BE2C (cell line): ENCODE measurements at regions not wholly inside any gene's neighbourhood (a gene's known extent, or its start where the extent isn't known, plus 50 kb on each side); places are given as distances from the start of the nearest gene placed in this dataset.

ENCODE experiments used
- DNase-seq: peaks from one replicate; pipeline ENCODE4 v3.0.0-alpha.2; 2020
- H3K27me3 ChIP-seq: fragments of 250-450 bp; sonication (Bioruptor Pico); 2 replicates; pipeline ENCODE4 v1.5.1; 2020; ENCODE audit warnings: mild to moderate bottlenecking
- H3K36me3 ChIP-seq: fragments of 250-450 bp; sonication (Bioruptor Pico); 2 replicates; pipeline ENCODE4 v1.5.1; 2020; ENCODE audit warnings: mild to moderate bottlenecking
- H3K4me1 ChIP-seq: fragments of 250-450 bp; sonication (Bioruptor Pico); 2 replicates; pipeline ENCODE4 v1.5.1; 2020
- H3K4me3 ChIP-seq: 2 replicates; pipeline ENCODE4 v1.5.1; 2011; ENCODE audit warnings: low read depth, low read length
- H3K9me3 ChIP-seq: fragments of 250-450 bp; sonication (Bioruptor Pico); 2 replicates; pipeline ENCODE4 v1.5.1; 2020
- CTCF ChIP-seq: IDR thresholded peaks from 2 replicates; pipeline ENCODE4 v1.5.1; 2012; ENCODE audit warnings: mild to moderate bottlenecking, low read depth, low read length

GRCh38 chr20:19022791-19023448, 189.5 kb upstream of the SLC24A3 start:
- H3K36me3 ChIP-seq: no peaks in the 10 kb centered on the region
- no peak for DNase-seq
- TF ChIP-seq CTCF: no peak
- no peaks in the 10 kb centered on the region for H3K4me1 ChIP-seq
- no peaks in the 10 kb centered on the region for H3K27me3 ChIP-seq
- H3K9me3 ChIP-seq: no peaks in the 10 kb centered on the region
- no peak overlapping the region for H3K4me3 ChIP-seq

DNA sequence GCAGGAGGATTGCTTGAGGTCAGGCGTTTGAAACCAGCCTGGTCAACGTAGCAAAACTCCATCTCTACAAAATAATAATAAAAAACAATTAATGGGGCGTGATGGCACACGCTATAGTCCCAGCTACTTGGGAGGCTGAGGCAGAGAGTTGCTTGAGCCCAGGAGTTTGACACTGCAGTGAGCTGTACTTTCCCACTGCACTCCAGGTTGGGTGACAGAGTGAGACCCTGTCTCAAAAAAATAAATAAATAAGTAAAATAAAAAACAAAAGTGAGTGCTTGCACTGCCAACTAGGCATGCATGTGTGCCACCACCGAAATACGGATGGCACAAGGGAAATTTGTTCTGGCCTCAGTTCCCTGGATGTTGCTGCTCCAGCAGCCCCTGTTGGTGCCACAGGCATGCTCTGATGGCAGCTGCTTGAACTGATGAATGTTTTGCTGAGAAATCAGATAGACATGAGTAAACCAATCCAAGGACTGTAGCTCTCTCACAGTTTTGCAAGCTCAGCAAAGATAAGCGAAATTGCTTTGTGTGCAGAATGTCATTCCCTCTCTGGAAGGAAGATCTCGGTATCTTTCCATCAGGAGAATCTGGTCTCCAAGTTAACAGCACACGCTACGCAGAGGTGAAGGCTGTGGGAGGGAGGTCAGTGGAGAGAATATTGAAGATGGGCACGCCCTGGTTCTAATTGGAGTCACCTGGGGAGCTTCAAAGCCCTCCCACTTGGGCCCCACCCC, 188.0 kb upstream of the SLC24A3 start:
- H3K36me3 ChIP-seq: no peaks in the 10 kb centered on the region
- no peak for TF ChIP-seq CTCF
- no peak for DNase-seq
- H3K4me1 ChIP-seq: no peaks in the 10 kb centered on the region
- no peaks in the 10 kb centered on the region for H3K9me3 ChIP-seq
- H3K27me3 ChIP-seq: no peaks in the 10 kb centered on the region
- no peak overlapping the region for H3K4me3 ChIP-seq

DNA sequence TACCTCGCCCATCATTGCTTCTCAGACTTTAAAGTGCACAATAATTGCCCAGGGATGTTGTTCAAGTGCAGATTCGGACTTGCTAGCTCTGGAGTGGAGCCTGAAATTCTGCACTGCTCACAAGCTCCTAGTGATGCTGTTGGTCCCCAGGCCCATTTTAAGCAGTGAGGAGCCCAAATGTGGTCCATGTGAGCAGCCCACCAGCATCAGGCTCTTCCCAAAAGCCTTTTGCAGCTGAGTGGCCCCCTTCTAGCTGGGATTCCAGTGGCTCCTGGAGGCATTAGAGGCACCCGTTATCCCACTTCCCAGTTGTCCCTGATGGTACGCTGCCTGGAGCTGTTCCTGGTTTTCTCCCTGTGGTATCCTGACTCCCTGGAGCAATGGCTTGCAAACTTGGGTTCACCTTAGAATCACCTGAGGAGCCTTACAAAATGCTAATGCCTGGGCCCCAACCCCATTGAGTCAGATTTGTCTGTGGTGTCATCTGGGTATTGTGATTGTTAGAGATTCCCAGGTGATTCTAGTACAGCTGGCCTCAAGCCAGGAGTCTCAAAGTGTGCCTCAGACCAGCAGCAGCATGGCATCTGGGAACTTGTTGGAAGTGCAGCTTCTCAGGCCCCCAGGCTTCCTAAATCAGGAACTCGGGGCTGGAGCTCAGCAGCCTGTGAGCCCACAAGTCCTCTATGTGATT, 186.9 kb upstream of the SLC24A3 start:
- H3K27me3 ChIP-seq: no peaks in the 10 kb centered on the region
- no peak for TF ChIP-seq CTCF
- H3K4me3 ChIP-seq: no peak overlapping the region
- no peaks in the 10 kb centered on the region for H3K9me3 ChIP-seq
- no peak for DNase-seq
- no peaks in the 10 kb centered on the region for H3K4me1 ChIP-seq
- no peaks in the 10 kb centered on the region for H3K36me3 ChIP-seq

DNA sequence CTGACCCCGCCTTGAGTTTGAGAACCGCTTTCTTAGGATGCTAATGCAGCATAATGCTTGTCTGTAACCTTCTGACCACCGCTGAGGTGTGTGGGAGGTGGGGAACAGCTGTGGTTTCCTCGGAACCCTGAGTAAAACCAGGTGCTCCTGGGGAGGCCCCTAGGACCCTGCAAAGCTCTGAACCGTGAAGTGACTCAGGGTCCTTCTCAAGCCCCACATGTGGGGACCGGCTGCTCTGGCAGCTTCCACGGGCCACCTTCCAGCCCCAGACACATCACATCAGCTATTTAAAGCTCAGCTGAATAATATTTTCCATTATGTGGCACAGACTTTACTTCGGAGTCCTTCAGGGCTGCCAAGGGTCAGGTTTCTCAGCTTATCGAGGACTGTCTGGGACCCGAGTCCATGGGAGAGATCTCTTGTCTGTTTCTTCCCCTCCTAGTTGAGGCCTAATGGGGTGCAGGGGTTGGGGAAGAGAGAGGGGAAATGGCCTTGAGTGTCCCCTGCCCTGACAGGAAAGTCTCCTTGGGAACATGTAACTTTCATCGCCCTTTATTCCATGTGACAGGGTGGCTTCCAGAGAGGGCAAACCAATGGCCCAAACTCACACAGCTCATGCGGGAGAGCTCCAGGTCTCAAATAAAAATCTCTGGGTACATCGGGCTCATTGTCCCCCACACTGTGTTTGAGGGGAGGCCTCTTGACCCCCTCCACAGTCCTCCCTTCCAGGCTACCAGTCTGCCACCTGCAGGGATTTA, 186.1 kb upstream of the SLC24A3 start:
- Histone ChIP-seq H3K4me1 (no peaks in the 10 kb centered on the region), H3K9me3 (no peaks in the 10 kb centered on the region), H3K27me3 (no peaks in the 10 kb centered on the region), H3K4me3 (no peak overlapping the region), H3K36me3 (no peaks in the 10 kb centered on the region)
- no peak for DNase-seq
- TF ChIP-seq CTCF: no peak

- no peak for TF ChIP-seq CTCF
- Histone ChIP-seq H3K4me3 (no peak overlapping the region), H3K4me1 (no peaks in the 10 kb centered on the region), H3K27me3 (no peaks in the 10 kb centered on the region), H3K9me3 (no peaks in the 10 kb centered on the region), H3K36me3 (no peaks in the 10 kb centered on the region)
- DNase-seq: no peak
Observed at GRCh38 chr20:19026901-19027644, 185.4 kb upstream of the SLC24A3 start.
